ENCODE measurements at regions not wholly inside any gene's neighbourhood (a gene's known extent, or its start where the extent isn't known, plus 50 kb on each side); places are given as distances from the start of the nearest gene placed in this dataset.

GRCh38 chr5:42013561-42013960 lies 88.5 kb downstream of the FBXO4 start:
- TF ChIP-seq EZH2 (IDR thresholded peaks at IDR 0.05): no peak
- no peak for TF ChIP-seq CTCF (IDR thresholded peaks at IDR 0.05)
- TF ChIP-seq EZH2phosphoT487 (IDR thresholded peaks at IDR 0.05): no peak
